WTC11 (cell line): ENCODE measurements at regions not wholly inside any gene's neighbourhood (a gene's known extent, or its start where the extent isn't known, plus 50 kb on each side); places are given as distances from the start of the nearest gene placed in this dataset.

Source experiments
- ATAC-seq: fragments of 200-7000 bp; cut with Tn5 transposase; 2 replicates; pipeline ENCODE4 v1.10.0; 2021; ENCODE audit warnings: mild to moderate bottlenecking, moderate library complexity
- CTCF ChIA-PET: fragments of 300-600 bp; sonication (Branson Sonifier 250); formaldehyde crosslinking; loops from one replicate; lab custom pipeline; 2021; ENCODE audit warnings: antibody characterized with exemption; lab: Charles Lee
- POLR2A ChIA-PET: fragments of 350-600 bp; sonication (Branson Sonifier 250); formaldehyde crosslinking; loops from one replicate; lab custom pipeline; 2021; ENCODE audit warnings: antibody characterized with exemption; lab: Charles Lee
- DNase-seq: peaks from one replicate; pipeline ENCODE4 v3.0.0; 2021; ENCODE audit warnings: low spot score
- H3K27ac Mint-ChIP-seq: 2 replicates; pipeline ENCODE4 v1.8.0; 2021; ENCODE audit warnings: mixed read lengths
- H3K27me3 Mint-ChIP-seq: 2 replicates; pipeline ENCODE4 v1.8.0; 2021; ENCODE audit warnings: low read depth, mild to moderate bottlenecking, moderate library complexity, mixed read lengths
- H3K36me3 Mint-ChIP-seq: 2 replicates; pipeline ENCODE4 v1.8.0; 2021; ENCODE audit warnings: mixed read lengths
- H3K4me1 Mint-ChIP-seq: 2 replicates; pipeline ENCODE4 v1.8.0; 2022; ENCODE audit warnings: mixed read lengths
- H3K4me3 Mint-ChIP-seq: 2 replicates; pipeline ENCODE4 v1.8.0; 2021; ENCODE audit warnings: mild to moderate bottlenecking, moderate library complexity, mixed read lengths
- H3K9me3 Mint-ChIP-seq: 2 replicates; pipeline ENCODE4 v1.8.0; 2021; ENCODE audit warnings: mixed read lengths
- ELF4 ChIP-seq: sonication (generic); formaldehyde crosslinking; IDR thresholded peaks from 2 replicates; pipeline ENCODE4 v1.8.1; 2022; ENCODE audit warnings: low read depth, mild to moderate bottlenecking, moderate library complexity, missing genetic modification reagents
- EMX1 ChIP-seq: fragments of 250-450 bp; sonication (Bioruptor Pico); IDR thresholded peaks from 2 replicates; pipeline ENCODE4 v1.8.0; 2021; ENCODE audit warnings: mild to moderate bottlenecking
- ESRRA ChIP-seq: sonication (generic); formaldehyde crosslinking; IDR thresholded peaks from 2 replicates; pipeline ENCODE4 v1.8.1; 2022; ENCODE audit warnings: mild to moderate bottlenecking, missing genetic modification reagents, borderline replicate concordance
- ETV6 ChIP-seq: sonication (generic); formaldehyde crosslinking; IDR thresholded peaks from 2 replicates; pipeline ENCODE4 v1.8.1; 2022; ENCODE audit warnings: mild to moderate bottlenecking, missing genetic modification reagents
- FOXK1 ChIP-seq: sonication (generic); formaldehyde crosslinking; IDR thresholded peaks from 2 replicates; pipeline ENCODE4 v1.8.0; 2022; ENCODE audit warnings: mild to moderate bottlenecking, moderate library complexity, missing genetic modification reagents
- GABPB1 ChIP-seq: sonication (generic); formaldehyde crosslinking; IDR thresholded peaks from 2 replicates; pipeline ENCODE4 v1.8.1; 2023; ENCODE audit warnings: mild to moderate bottlenecking, missing genetic modification reagents
- GTF2I ChIP-seq: fragments of 250-450 bp; sonication (Bioruptor Pico); conservative IDR thresholded peaks from 2 replicates; pipeline ENCODE4 v1.4.0; 2021; ENCODE audit warnings: mild to moderate bottlenecking
- IRF2 ChIP-seq: sonication (generic); formaldehyde crosslinking; IDR thresholded peaks from 2 replicates; pipeline ENCODE4 v1.8.0; 2022; ENCODE audit warnings: low read depth, missing genetic modification reagents, borderline replicate concordance
- MYBL2 ChIP-seq: sonication (generic); formaldehyde crosslinking; IDR thresholded peaks from 2 replicates; pipeline ENCODE4 v1.8.1; 2023; ENCODE audit warnings: mild to moderate bottlenecking, moderate library complexity, missing genetic modification reagents
- OVOL2 ChIP-seq: fragments of 250-450 bp; sonication (Bioruptor Pico); IDR thresholded peaks from 2 replicates; pipeline ENCODE4 v1.9.0; 2021; ENCODE audit warnings: mild to moderate bottlenecking, borderline replicate concordance
- RELA ChIP-seq: sonication (generic); formaldehyde crosslinking; IDR thresholded peaks from 2 replicates; pipeline ENCODE4 v1.8.1; 2022; ENCODE audit warnings: missing genetic modification reagents, mild to moderate bottlenecking, borderline replicate concordance
- SP1 ChIP-seq: sonication (generic); formaldehyde crosslinking; conservative IDR thresholded peaks from 2 replicates; pipeline ENCODE4 v1.8.1; 2022; ENCODE audit warnings: missing genetic modification reagents
- ZNF138 ChIP-seq: sonication (generic); formaldehyde crosslinking; conservative IDR thresholded peaks from 2 replicates; pipeline ENCODE4 v1.8.1; 2022; ENCODE audit warnings: mild to moderate bottlenecking, moderate library complexity, missing genetic modification reagents
- ZNF263 ChIP-seq: sonication (generic); formaldehyde crosslinking; IDR thresholded peaks from 2 replicates; pipeline ENCODE4 v1.8.1; 2022; ENCODE audit warnings: low read depth, mild to moderate bottlenecking, moderate library complexity, missing genetic modification reagents
- ZNF416 ChIP-seq: fragments of 250-450 bp; sonication (Bioruptor Pico); IDR thresholded peaks from 2 replicates; pipeline ENCODE4 v1.9.0; 2021; ENCODE audit warnings: mild to moderate bottlenecking, inconsistent platforms
- ZNF532 ChIP-seq: fragments of 250-450 bp; sonication (Bioruptor Pico); IDR thresholded peaks from 2 replicates; pipeline ENCODE4 v1.9.0; 2021; ENCODE audit warnings: mild to moderate bottlenecking, borderline replicate concordance
- TF ChIP-seq, protein P1 (sequence below): sonication (generic); formaldehyde crosslinking; conservative IDR thresholded peaks from 2 replicates; pipeline ENCODE4 v1.8.1; 2023; ENCODE audit warnings: mild to moderate bottlenecking, low read depth, missing genetic modification reagents, moderate library complexity
- TF ChIP-seq, protein P2 (sequence below): fragments of 200-600 bp; IDR thresholded peaks from 2 replicates; pipeline ENCODE4 v1.8.0; 2022; ENCODE audit warnings: antibody characterized with exemption
- TF ChIP-seq, protein P3 (sequence below): sonication (generic); formaldehyde crosslinking; IDR thresholded peaks from 2 replicates; pipeline ENCODE4 v1.8.1; 2023; ENCODE audit warnings: mild to moderate bottlenecking, missing genetic modification reagents, moderate library complexity
- TF ChIP-seq, protein P4 (sequence below): sonication (generic); formaldehyde crosslinking; IDR thresholded peaks from 2 replicates; pipeline ENCODE4 v1.8.0; 2022; ENCODE audit warnings: mild to moderate bottlenecking, missing genetic modification reagents
- TF ChIP-seq, protein P5 (sequence below): sonication (generic); formaldehyde crosslinking; IDR thresholded peaks from 2 replicates; pipeline ENCODE4 v1.8.1; 2022; ENCODE audit warnings: missing genetic modification reagents, borderline replicate concordance

DNA sequence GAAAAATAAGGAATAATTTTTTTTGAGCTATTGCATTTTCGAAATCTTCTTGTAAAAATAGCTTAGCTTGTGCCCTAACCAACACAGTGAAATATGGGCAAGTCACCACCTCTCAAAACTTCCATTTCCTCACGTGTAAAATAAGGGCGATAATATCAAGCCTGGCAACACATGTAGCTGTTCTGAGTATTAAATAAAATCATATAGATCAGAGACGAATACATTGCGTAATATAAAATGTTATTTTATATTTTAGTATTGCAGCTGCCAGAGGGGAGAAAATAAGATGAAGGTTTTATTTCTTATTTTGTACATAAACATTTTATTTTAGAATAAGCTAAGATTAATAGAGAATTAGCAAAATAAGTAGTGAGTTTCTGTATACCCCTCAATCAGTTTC, 85.9 kb downstream of the C21orf91 start:
- DNase-seq, result no peak
- Mint-ChIP-seq H3K4me3 (no peak overlapping the region), H3K27me3 (no peaks in the 10 kb centered on the region), H3K4me1 (no peaks in the 10 kb centered on the region), H3K36me3 (no peaks in the 10 kb centered on the region), H3K9me3 (peaks cover 12% of the 10 kb centered on the region), H3K27ac (no peak overlapping the region)
- no peak for ATAC-seq
- TF ChIP-seq, protein P1, sequence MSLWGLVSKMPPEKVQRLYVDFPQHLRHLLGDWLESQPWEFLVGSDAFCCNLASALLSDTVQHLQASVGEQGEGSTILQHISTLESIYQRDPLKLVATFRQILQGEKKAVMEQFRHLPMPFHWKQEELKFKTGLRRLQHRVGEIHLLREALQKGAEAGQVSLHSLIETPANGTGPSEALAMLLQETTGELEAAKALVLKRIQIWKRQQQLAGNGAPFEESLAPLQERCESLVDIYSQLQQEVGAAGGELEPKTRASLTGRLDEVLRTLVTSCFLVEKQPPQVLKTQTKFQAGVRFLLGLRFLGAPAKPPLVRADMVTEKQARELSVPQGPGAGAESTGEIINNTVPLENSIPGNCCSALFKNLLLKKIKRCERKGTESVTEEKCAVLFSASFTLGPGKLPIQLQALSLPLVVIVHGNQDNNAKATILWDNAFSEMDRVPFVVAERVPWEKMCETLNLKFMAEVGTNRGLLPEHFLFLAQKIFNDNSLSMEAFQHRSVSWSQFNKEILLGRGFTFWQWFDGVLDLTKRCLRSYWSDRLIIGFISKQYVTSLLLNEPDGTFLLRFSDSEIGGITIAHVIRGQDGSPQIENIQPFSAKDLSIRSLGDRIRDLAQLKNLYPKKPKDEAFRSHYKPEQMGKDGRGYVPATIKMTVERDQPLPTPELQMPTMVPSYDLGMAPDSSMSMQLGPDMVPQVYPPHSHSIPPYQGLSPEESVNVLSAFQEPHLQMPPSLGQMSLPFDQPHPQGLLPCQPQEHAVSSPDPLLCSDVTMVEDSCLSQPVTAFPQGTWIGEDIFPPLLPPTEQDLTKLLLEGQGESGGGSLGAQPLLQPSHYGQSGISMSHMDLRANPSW, result no peak
- TF ChIP-seq ZNF138 (CRISPR knock-in tag) (no peak), EMX1 (CRISPR knock-in tag) (no peak), ETV6 (CRISPR knock-in tag) (no peak), GTF2I (no peak), OVOL2 (CRISPR knock-in tag) (no peak), ZNF263 (CRISPR knock-in tag) (no peak), RELA (CRISPR knock-in tag) (no peak), SP1 (CRISPR knock-in tag) (no peak), ELF4 (no peak), GABPB1 (CRISPR knock-in tag) (no peak), ESRRA (CRISPR knock-in tag) (no peak)
- TF ChIP-seq, protein P2, sequence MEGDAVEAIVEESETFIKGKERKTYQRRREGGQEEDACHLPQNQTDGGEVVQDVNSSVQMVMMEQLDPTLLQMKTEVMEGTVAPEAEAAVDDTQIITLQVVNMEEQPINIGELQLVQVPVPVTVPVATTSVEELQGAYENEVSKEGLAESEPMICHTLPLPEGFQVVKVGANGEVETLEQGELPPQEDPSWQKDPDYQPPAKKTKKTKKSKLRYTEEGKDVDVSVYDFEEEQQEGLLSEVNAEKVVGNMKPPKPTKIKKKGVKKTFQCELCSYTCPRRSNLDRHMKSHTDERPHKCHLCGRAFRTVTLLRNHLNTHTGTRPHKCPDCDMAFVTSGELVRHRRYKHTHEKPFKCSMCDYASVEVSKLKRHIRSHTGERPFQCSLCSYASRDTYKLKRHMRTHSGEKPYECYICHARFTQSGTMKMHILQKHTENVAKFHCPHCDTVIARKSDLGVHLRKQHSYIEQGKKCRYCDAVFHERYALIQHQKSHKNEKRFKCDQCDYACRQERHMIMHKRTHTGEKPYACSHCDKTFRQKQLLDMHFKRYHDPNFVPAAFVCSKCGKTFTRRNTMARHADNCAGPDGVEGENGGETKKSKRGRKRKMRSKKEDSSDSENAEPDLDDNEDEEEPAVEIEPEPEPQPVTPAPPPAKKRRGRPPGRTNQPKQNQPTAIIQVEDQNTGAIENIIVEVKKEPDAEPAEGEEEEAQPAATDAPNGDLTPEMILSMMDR, result no peak
- TF ChIP-seq, protein P3, sequence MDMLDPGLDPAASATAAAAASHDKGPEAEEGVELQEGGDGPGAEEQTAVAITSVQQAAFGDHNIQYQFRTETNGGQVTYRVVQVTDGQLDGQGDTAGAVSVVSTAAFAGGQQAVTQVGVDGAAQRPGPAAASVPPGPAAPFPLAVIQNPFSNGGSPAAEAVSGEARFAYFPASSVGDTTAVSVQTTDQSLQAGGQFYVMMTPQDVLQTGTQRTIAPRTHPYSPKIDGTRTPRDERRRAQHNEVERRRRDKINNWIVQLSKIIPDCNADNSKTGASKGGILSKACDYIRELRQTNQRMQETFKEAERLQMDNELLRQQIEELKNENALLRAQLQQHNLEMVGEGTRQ (CRISPR knock-in tag), result no peak
- TF ChIP-seq, protein P4, sequence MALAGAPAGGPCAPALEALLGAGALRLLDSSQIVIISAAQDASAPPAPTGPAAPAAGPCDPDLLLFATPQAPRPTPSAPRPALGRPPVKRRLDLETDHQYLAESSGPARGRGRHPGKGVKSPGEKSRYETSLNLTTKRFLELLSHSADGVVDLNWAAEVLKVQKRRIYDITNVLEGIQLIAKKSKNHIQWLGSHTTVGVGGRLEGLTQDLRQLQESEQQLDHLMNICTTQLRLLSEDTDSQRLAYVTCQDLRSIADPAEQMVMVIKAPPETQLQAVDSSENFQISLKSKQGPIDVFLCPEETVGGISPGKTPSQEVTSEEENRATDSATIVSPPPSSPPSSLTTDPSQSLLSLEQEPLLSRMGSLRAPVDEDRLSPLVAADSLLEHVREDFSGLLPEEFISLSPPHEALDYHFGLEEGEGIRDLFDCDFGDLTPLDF, result no peak
- TF ChIP-seq, protein P5, sequence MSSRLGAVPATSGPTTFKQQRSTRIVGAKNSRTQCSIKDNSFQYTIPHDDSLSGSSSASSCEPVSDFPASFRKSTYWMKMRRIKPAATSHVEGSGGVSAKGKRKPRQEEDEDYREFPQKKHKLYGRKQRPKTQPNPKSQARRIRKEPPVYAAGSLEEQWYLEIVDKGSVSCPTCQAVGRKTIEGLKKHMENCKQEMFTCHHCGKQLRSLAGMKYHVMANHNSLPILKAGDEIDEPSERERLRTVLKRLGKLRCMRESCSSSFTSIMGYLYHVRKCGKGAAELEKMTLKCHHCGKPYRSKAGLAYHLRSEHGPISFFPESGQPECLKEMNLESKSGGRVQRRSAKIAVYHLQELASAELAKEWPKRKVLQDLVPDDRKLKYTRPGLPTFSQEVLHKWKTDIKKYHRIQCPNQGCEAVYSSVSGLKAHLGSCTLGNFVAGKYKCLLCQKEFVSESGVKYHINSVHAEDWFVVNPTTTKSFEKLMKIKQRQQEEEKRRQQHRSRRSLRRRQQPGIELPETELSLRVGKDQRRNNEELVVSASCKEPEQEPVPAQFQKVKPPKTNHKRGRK (CRISPR knock-in tag), result no peak
- ChIA-PET POLR2A (no interaction called here), CTCF (no interaction called here)

DNA sequence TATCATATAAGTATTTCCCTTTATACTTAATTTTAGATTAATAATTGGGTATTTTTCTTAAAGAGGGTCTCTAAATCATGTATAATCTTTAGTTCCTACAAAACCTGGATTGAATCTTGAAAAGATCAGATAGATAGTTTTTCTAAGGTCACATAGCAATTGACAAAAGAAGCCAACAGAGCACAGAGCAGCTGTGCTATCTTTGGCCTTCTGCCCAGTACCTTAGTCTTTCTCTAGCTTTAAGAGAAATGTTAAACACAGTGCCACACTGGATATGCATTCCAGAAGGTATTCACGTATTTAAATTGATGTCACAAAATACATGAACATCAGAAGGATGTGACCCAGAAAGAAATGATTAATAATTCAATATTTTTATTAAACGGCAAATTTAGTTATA, 86.8 kb downstream of the C21orf91 start:
- POLR2A ChIA-PET, result no interaction called here
- peaks cover 12% of the 10 kb centered on the region for H3K9me3 Mint-ChIP-seq
- no peaks in the 10 kb centered on the region for H3K36me3 Mint-ChIP-seq
- TF ChIP-seq MYBL2 (no peak), ZNF532 (CRISPR knock-in tag) (no peak), EMX1 (CRISPR knock-in tag) (no peak), IRF2 (CRISPR knock-in tag) (no peak), FOXK1 (CRISPR knock-in tag) (no peak), ZNF416 (CRISPR knock-in tag) (no peak)

More for the DNA sequence above, 86.8 kb downstream of the C21orf91 start:
- CTCF ChIA-PET, result no interaction called here
- Mint-ChIP-seq H3K27ac (no peak overlapping the region), H3K4me3 (no peak overlapping the region), H3K27me3 (no peaks in the 10 kb centered on the region), H3K4me1 (no peaks in the 10 kb centered on the region)
- ATAC-seq, result no peak
- DNase-seq, result no peak
